HCT116 (cell line): ENCODE measurements at regions not wholly inside any gene's neighbourhood (a gene's known extent, or its start where the extent isn't known, plus 50 kb on each side); places are given as distances from the start of the nearest gene placed in this dataset.

Source experiments
- ATAC-seq: fragments of 200-7000 bp; cut with Tn5 transposase; 2 replicates; pipeline ENCODE4 v1.9.1; 2020; ENCODE audit warnings: mild to moderate bottlenecking, moderate library complexity
- BruUV-seq: library from RNA; stranded (reverse); fragments of 400-500 nt; replicated peaks from 2 replicates; lab custom pipeline; 2021; lab: Mats Ljungman, UMichigan
- CTCF ChIA-PET: fragments of 300-600 bp; sonication (Branson Sonifier 250); formaldehyde crosslinking; loops from one replicate; lab custom pipeline; 2021; ENCODE audit warnings: antibody characterized with exemption; lab: Charles Lee
- POLR2A ChIA-PET: fragments of 300-600, 350-600 bp; sonication (Branson Sonifier 250); formaldehyde crosslinking; loops from one replicate; lab custom pipeline; 2021; ENCODE audit warnings: antibody characterized with exemption; lab: Charles Lee
- RAD21 ChIA-PET, 2 experiments: fragments of 300-600 bp; sonication (Branson Sonifier 250); formaldehyde crosslinking; loops; one replicate each; lab custom pipeline; 2023; ENCODE audit warnings: low total read pairs in 2 of 2; ENCODE audit not compliant: uncharacterized antibody in 2 of 2, unreplicated experiment in 2 of 2, low non-redundant PET in 1 of 2; lab: Charles Lee
- DNase-seq: peaks from one replicate; pipeline ENCODE4 v3.0.0-alpha.2; 2010; ENCODE audit warnings: low read depth, low spot score
- H2AFZ ChIP-seq: fragments of 200-600 bp; shearing (Covaris generic), sonication (generic); 2 replicates; pipeline ENCODE4 v1.6.1; 2017; ENCODE audit warnings: low read depth, mixed run types, mixed read lengths, antibody characterized with exemption, low read length; ENCODE audit not compliant: poor library complexity, severe bottlenecking
- H3K27ac ChIP-seq: 2 replicates; pipeline ENCODE4 v1.5.1; 2012; ENCODE audit warnings: low read depth, low read length
- H3K27me3 ChIP-seq: fragments of 200-600 bp; sonication (generic); 2 replicates; pipeline ENCODE4 v1.6.1; 2016; ENCODE audit warnings: mixed run types, low read length, mixed read lengths; ENCODE audit not compliant: insufficient read depth
- H3K36me3 ChIP-seq, 2 experiments: fragments of 200-500 bp in 1 of 2; fragments of 200-600 bp in 1 of 2; sonication (Bioruptor generic) in 1 of 2; sonication (generic) in 1 of 2; 2 replicates each; pipeline versions ENCODE4 v1.5.1 to v1.6.1; 2014 to 2016; ENCODE audit warnings: low read length in 2 of 2, inconsistent platforms in 1 of 2, mixed read lengths in 1 of 2, mixed run types in 1 of 2; ENCODE audit not compliant: insufficient read depth in 2 of 2, control insufficient read depth in 1 of 2
- H3K4me1 ChIP-seq, 2 experiments: fragments of 200-600 bp in 1 of 2; sonication (generic) in 1 of 2; 2 replicates each; pipeline versions ENCODE4 v1.5.1 to v1.6.1; 2012 to 2017; ENCODE audit warnings: low read length in 2 of 2, inconsistent platforms in 1 of 2, mild to moderate bottlenecking in 1 of 2, mixed read lengths in 1 of 2, mixed run types in 1 of 2, moderate library complexity in 1 of 2; ENCODE audit not compliant: insufficient read depth in 2 of 2, control insufficient read depth in 1 of 2
- H3K4me2 ChIP-seq: fragments of 200-600 bp; sonication (generic); 2 replicates; pipeline ENCODE4 v1.6.1; 2017; ENCODE audit warnings: mixed run types, low read length, mixed read lengths
- H3K4me3 ChIP-seq, 2 experiments: fragments of 200-600 bp in 1 of 2; sonication (generic) in 1 of 2; replicated peaks in 1 of 2; 2 replicates each; pipeline ENCODE4 v1.5.1; 2011 to 2016; ENCODE audit warnings: low read length in 2 of 2, control low read depth in 1 of 2, low read depth in 1 of 2, mild to moderate bottlenecking in 1 of 2, mixed read lengths in 1 of 2, mixed run types in 1 of 2
- H3K79me2 ChIP-seq: fragments of 200-600 bp; sonication (generic); 2 replicates; pipeline ENCODE4 v1.6.1; 2017; ENCODE audit warnings: mild to moderate bottlenecking, mixed run types, low read length, moderate library complexity, mixed read lengths; ENCODE audit not compliant: insufficient read depth
- H3K9ac ChIP-seq: fragments of 200-600 bp; sonication (generic); 2 replicates; pipeline ENCODE4 v1.6.1; 2016; ENCODE audit warnings: low read length, mixed read lengths
- H3K9me2 ChIP-seq: fragments of 200-600 bp; sonication (generic), shearing (Covaris generic); 2 replicates; pipeline ENCODE4 v1.6.1; 2017; ENCODE audit warnings: mixed run types, mild to moderate bottlenecking, moderate library complexity; ENCODE audit not compliant: insufficient read depth
- H3K9me3 ChIP-seq, 2 experiments: fragments of 200-500 bp in 1 of 2; fragments of 200-600 bp in 1 of 2; sonication (Bioruptor generic) in 1 of 2; sonication (generic) in 1 of 2; 2 replicates each; pipeline ENCODE4 v1.6.1; 2014 to 2017; ENCODE audit warnings: low read length in 2 of 2, mixed read lengths in 2 of 2, inconsistent platforms in 1 of 2, low read depth in 1 of 2, mild to moderate bottlenecking in 1 of 2, mixed run types in 1 of 2, moderate library complexity in 1 of 2; ENCODE audit not compliant: control insufficient read depth in 1 of 2, insufficient read depth in 1 of 2
- H4K20me1 ChIP-seq: fragments of 200-600 bp; sonication (generic), shearing (Covaris generic); 2 replicates; pipeline ENCODE4 v1.6.1; 2017; ENCODE audit warnings: mixed run types, mild to moderate bottlenecking, moderate library complexity; ENCODE audit not compliant: insufficient read depth
- CBX3 ChIP-seq: IDR thresholded peaks from 2 replicates; pipeline ENCODE4 v1.6.1; 2012; ENCODE audit warnings: low read depth
- ELF1 ChIP-seq: IDR thresholded peaks from 2 replicates; pipeline ENCODE4 v1.6.1; 2012; ENCODE audit warnings: low read depth, borderline replicate concordance
- EZH2phosphoT487 ChIP-seq: fragments of 200-600 bp; IDR thresholded peaks from 2 replicates; pipeline ENCODE4 v1.6.1; 2018; ENCODE audit warnings: antibody characterized with exemption, borderline replicate concordance
- JUND ChIP-seq: IDR thresholded peaks from 2 replicates; pipeline ENCODE4 v1.6.1; 2012
- POLR2A ChIP-seq: IDR thresholded peaks from 2 replicates; pipeline ENCODE4 v1.7.0; 2011; ENCODE audit warnings: borderline replicate concordance; ENCODE audit not compliant: insufficient read depth, insufficient read length; ENCODE audit errors: extremely low read depth
- RAD21 ChIP-seq: IDR thresholded peaks from 2 replicates; pipeline ENCODE4 v1.6.1; 2012; ENCODE audit warnings: low read depth, mild to moderate bottlenecking
- SIN3A ChIP-seq: IDR thresholded peaks from 2 replicates; pipeline ENCODE4 v1.6.1; 2012; ENCODE audit warnings: low read depth
- SP1 ChIP-seq: IDR thresholded peaks from 2 replicates; pipeline ENCODE4 v1.6.1; 2012; ENCODE audit warnings: low read depth
- SRF ChIP-seq: IDR thresholded peaks from 2 replicates; pipeline ENCODE4 v1.6.1; 2012; ENCODE audit warnings: low read depth
- TCF7L2 ChIP-seq: IDR thresholded peaks from 2 replicates; pipeline ENCODE4 v1.7.0; 2011; ENCODE audit warnings: borderline replicate concordance, inconsistent platforms; ENCODE audit not compliant: insufficient read depth, insufficient read length; ENCODE audit errors: extremely low read depth
- YY1 ChIP-seq: IDR thresholded peaks from 2 replicates; pipeline ENCODE4 v1.6.1; 2011; ENCODE audit warnings: low read length, low read depth, moderate library complexity, mild to moderate bottlenecking; ENCODE audit not compliant: insufficient replicate concordance; ENCODE audit errors: extremely low read depth
- ZFX ChIP-seq: fragments of 450-650 bp; IDR thresholded peaks from 2 replicates; pipeline ENCODE4 v1.6.1; 2017
- ZNF274 ChIP-seq: fragments of 200-500 bp; sonication (Bioruptor generic); IDR thresholded peaks from 2 replicates; pipeline ENCODE4 v1.6.1; 2014; ENCODE audit warnings: mild to moderate bottlenecking, low read depth, low read length, inconsistent platforms
- intact Hi-C: fragments of 100-400 bp; cut with micrococcal nuclease; formaldehyde crosslinking; loops from 2 replicates; pipeline ENCODE4 v1.10.0; 2022
- TF ChIP-seq, protein P1 (sequence below), 3 experiments: fragments of 200-600 bp in 1 of 3; sonication (generic) in 1 of 3; IDR thresholded peaks in 2 of 3; conservative IDR thresholded peaks in 1 of 3; 2 replicates each; pipeline ENCODE4 v1.5.1; 2012 to 2017; ENCODE audit warnings: low read depth in 2 of 3, low read length in 2 of 3, antibody characterized with exemption in 1 of 3, borderline replicate concordance in 1 of 3, control low read depth in 1 of 3, mild to moderate bottlenecking in 1 of 3, mixed read lengths in 1 of 3, mixed run types in 1 of 3, moderate library complexity in 1 of 3; ENCODE audit not compliant: insufficient read depth in 1 of 3
- TF ChIP-seq, protein P2 (sequence below): IDR thresholded peaks from 2 replicates; pipeline ENCODE4 v1.6.1; 2012; ENCODE audit warnings: low read depth

DNA sequence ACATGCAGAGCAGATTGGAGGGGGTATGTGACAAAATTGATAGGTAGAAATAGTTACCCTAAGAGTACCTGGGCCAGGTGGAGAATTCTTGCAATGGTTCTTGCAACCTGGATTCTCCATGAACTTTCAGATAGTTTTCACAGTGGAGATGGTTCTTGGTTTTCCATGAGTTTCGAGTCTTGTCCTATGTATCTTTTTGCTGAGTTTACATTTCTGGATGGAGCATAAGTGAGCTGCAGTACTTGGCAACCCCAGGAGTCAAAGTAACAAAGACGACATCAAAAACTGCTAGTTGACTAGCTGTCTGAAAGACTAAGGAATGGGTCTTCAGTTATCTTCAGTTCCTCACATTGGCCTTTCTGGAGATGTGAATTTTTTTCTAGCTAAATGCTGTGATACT is 196.6 kb upstream of the RAD23B start:
- Histone ChIP-seq H3K79me2 (no peaks in the 10 kb centered on the region), H3K36me3 (no peaks in the 10 kb centered on the region), H2AFZ (no peak overlapping the region), H3K4me1 (no peaks in the 10 kb centered on the region), H3K27ac (no peak overlapping the region), H3K27me3 (no peaks in the 10 kb centered on the region), H3K9me2 (no peaks in the 10 kb centered on the region), H4K20me1 (no peaks in the 10 kb centered on the region), H3K4me2 (no peak overlapping the region), H3K9me3 (no peaks in the 10 kb centered on the region), H3K4me3 (no peak overlapping the region), H3K9ac (no peak overlapping the region)
- TF ChIP-seq RAD21: no peak
- TF ChIP-seq CBX3: no peak
- TF ChIP-seq SRF: no peak
- no peak for TF ChIP-seq SIN3A
- TF ChIP-seq SP1: no peak
- TF ChIP-seq POLR2A: no peak
- no peak for TF ChIP-seq ZNF274
- no peak for TF ChIP-seq ELF1
- no peak for TF ChIP-seq TCF7L2
- TF ChIP-seq, protein P1, sequence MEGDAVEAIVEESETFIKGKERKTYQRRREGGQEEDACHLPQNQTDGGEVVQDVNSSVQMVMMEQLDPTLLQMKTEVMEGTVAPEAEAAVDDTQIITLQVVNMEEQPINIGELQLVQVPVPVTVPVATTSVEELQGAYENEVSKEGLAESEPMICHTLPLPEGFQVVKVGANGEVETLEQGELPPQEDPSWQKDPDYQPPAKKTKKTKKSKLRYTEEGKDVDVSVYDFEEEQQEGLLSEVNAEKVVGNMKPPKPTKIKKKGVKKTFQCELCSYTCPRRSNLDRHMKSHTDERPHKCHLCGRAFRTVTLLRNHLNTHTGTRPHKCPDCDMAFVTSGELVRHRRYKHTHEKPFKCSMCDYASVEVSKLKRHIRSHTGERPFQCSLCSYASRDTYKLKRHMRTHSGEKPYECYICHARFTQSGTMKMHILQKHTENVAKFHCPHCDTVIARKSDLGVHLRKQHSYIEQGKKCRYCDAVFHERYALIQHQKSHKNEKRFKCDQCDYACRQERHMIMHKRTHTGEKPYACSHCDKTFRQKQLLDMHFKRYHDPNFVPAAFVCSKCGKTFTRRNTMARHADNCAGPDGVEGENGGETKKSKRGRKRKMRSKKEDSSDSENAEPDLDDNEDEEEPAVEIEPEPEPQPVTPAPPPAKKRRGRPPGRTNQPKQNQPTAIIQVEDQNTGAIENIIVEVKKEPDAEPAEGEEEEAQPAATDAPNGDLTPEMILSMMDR (IDR thresholded peaks at IDR 0.05 in 2 of 3, conservative IDR thresholded peaks at IDR 0.05 in 1 of 3; ENCODE audit: borderline replicate concordance in 1 of 3, insufficient read depth in 1 of 3, low read depth in 2 of 3, low read length in 2 of 3): no peak
- TF ChIP-seq ZFX: no peak
- no peak for TF ChIP-seq JUND
- TF ChIP-seq YY1: no peak
- TF ChIP-seq, protein P2, sequence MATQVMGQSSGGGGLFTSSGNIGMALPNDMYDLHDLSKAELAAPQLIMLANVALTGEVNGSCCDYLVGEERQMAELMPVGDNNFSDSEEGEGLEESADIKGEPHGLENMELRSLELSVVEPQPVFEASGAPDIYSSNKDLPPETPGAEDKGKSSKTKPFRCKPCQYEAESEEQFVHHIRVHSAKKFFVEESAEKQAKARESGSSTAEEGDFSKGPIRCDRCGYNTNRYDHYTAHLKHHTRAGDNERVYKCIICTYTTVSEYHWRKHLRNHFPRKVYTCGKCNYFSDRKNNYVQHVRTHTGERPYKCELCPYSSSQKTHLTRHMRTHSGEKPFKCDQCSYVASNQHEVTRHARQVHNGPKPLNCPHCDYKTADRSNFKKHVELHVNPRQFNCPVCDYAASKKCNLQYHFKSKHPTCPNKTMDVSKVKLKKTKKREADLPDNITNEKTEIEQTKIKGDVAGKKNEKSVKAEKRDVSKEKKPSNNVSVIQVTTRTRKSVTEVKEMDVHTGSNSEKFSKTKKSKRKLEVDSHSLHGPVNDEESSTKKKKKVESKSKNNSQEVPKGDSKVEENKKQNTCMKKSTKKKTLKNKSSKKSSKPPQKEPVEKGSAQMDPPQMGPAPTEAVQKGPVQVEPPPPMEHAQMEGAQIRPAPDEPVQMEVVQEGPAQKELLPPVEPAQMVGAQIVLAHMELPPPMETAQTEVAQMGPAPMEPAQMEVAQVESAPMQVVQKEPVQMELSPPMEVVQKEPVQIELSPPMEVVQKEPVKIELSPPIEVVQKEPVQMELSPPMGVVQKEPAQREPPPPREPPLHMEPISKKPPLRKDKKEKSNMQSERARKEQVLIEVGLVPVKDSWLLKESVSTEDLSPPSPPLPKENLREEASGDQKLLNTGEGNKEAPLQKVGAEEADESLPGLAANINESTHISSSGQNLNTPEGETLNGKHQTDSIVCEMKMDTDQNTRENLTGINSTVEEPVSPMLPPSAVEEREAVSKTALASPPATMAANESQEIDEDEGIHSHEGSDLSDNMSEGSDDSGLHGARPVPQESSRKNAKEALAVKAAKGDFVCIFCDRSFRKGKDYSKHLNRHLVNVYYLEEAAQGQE: no peak
- TF ChIP-seq EZH2phosphoT487: no peak
- ChIA-PET RAD21 (no interaction called here), POLR2A (no interaction called here), CTCF (no interaction called here)
- intact Hi-C loops: no loop called here
- ATAC-seq (no peak), DNase-seq (no peak)
- no TSS peak for BruUV-seq
